Frontal cortex (tissue), 3 donors: ENCODE measurements at regions not wholly inside any gene's neighbourhood (a gene's known extent, or its start where the extent isn't known, plus 50 kb on each side); places are given as distances from the start of the nearest gene placed in this dataset.
A peak's percentile ranks its signal among the peaks of the same experiment; 100 is the strongest.
"Not testable (repeated sequence)": the region's sequence is repeated elsewhere in the genome, so short reads cannot be mapped to it uniquely, and the experiment has no call there.

Experiments used
- DNase-seq, 2 donors: peaks; one replicate each; pipeline ENCODE4 v3.0.0; 2012; ENCODE audit warnings: low spot score in 2 of 2
- FAIRE-seq: peaks from 2 replicates; lab custom pipeline; 2012; peaks lifted over from hg19 to GRCh38; lab: Jason Lieb, UNC
- donor health status: control.
- donor health status: control.
- donor health status: control.

- FAIRE-seq: no peak
- no peak for DNase-seq
Observed at GRCh38 chrX:36640232-36640631, 367.9 kb upstream of the FAM47C start.

GRCh38 chrX:36642052-36642451 is 366.1 kb upstream of the FAM47C start:
- FAIRE-seq (no peak), DNase-seq (no peak)

DNA sequence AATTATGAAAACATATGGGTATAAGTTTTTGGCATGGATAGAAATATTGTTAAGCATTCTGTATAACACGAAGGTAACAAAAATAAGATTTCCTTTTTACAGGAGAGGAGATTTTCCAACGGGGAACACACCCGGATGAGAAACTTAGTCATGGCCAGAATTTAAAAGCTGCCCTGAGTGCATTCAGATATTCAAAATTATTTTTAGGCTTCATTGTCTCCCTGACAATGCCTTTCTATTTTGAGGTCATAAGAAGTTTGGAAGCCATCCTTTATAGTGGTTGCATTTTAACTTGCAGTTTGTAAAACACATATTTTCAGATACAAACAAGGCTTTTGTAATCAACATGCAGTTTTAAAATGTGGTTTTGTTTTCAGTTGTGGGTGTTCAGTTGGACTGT is 357.5 kb upstream of the FAM47C start:
- FAIRE-seq (no peak), DNase-seq (no peak)

GRCh38 chrX:36683507-36683906 is 324.7 kb upstream of the FAM47C start:
- no peak for FAIRE-seq

DNA sequence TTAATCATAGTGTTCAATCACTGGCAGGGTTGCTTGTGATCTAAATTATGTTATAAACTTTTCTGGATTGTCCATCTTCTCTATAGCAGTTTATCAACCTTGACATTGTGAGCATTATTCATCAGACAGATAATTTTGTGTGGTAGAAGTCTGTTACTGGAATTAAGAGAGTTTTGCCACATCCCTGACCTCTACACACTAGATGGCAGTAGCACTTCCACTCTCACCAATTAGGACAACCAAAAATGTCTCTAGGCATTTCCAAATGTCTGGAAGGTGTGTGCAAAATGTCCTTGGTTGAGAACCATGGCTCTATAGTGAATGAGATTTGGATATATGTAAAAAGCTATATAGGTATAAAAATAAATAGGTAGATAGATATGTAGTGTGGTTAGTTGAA is 324.1 kb upstream of the FAM47C start:
- FAIRE-seq (no peak), DNase-seq (no peak)

More at GRCh38 chrX:36683507-36683906, 324.7 kb upstream of the FAM47C start:
- DNase-seq: no peak

DNA sequence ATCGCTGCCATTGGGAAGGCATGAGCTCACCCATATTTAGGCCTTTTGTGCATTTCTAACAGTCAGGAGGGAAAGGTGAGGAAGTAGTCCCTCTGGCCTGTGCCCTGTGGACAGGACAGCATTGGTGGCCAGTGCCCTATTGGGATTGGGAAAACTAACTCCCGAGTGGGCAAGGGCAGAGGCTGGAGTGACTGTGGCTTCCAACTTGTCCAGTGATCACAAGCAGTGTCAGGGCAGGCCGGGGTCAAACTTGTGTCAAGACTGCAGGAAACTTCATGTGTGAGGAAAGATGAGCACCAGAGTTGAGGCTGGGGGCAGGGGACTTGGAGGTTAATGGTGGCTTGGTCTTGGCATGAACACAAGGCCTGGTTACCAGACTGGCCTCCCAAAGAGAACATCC is 286.2 kb upstream of the FAM47C start:
- FAIRE-seq (no peak), DNase-seq (no peak)

- DNase-seq (no peak), FAIRE-seq (no peak)
Observed at GRCh38 chrX:36753602-36754001, 254.6 kb upstream of the FAM47C start.

GRCh38 chrX:36787752-36788151 is 220.4 kb upstream of the FAM47C start:
- DNase-seq: no peak
- no peak for FAIRE-seq

GRCh38 chrX:36803151-36803550 is 205.0 kb upstream of the FAM47C start:
- FAIRE-seq (no peak), DNase-seq (no peak)

DNA sequence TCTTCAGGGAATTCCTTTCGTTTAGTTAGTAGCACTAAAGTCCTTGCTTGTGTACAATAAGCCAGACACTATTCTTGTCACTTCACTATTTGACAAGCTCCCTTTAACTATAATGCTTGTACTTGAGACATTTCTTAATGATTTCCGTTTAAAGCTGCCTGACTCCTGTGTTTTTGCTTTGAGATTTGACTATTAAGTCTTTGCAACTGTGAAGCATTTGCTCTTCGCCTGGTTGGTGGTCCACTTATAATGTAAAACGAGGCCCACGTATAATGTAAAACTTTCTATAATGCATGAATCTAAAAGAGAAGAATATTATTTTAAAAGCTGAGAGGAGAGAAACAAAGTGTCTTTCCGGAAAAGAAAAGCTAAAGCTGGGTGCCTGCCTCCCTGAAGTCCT is 204.1 kb upstream of the FAM47C start:
- FAIRE-seq (no peak), DNase-seq (no peak)

DNA sequence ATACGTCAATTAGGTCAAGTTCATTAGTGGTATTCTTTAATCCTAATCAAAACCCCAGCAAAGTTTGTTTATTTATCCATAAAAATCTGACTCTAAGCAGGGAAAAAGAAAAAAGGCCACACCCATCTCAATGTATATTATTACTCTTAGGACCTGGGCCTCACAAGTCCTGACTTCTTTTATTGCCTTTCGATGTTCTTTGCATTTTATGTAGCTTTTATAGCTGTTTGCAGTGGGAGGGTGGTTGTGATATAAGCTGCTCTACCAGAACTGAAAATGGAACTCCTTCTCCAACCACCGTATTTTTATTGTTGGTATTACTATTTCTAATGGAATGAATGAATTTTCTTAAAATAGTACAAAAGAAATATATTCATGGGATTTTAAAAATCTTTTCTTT is 163.3 kb upstream of the FAM47C start:
- DNase-seq (no peak), FAIRE-seq (no peak)

- DNase-seq (no peak), FAIRE-seq (no peak)
Observed at GRCh38 chrX:36847496-36847895, 160.7 kb upstream of the FAM47C start.

DNA sequence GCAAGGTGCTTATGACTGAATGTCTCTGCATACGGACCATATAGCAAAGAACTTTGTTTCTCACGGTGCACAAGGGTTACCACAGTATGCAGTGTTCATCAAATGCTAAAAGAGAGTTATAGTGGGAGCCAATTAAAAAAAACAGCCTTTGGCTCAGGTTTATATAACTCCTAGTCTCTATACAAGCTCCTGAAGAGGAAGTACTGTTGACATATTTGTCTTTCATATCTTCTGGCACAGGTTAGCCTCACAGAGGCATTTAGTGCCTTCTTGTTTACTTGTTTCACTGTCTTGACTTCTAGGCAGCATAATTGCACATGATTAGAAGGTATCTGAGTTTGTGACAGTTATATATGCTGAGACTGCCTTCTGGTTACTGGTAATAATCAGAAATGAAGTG is 158.8 kb upstream of the FAM47C start:
- DNase-seq: no peak
- no peak for FAIRE-seq

GRCh38 chrX:36856849-36857248 is 151.3 kb upstream of the FAM47C start:
- DNase-seq (no peak), FAIRE-seq (no peak)

DNA sequence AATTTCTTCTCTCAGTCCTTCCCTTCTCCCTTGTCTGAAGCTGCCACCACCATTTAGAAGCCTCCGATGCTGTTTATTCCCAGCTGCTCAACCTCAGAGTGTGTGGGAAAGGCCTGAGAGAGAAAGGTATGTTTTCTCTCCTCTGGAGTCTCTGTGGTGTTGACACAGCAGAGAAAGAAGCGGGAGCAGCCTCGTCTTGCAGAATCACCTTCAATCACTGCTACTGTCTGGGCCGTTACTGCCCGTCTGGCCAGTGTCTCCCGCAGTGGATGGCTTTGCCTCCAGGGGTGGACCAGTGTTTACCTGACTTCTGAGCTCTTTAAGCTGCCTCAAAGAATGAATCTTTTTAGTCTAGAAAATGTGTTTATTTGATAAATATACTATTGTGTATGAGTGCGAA is 148.9 kb upstream of the FAM47C start:
- FAIRE-seq: no peak
- DNase-seq: no peak

DNA sequence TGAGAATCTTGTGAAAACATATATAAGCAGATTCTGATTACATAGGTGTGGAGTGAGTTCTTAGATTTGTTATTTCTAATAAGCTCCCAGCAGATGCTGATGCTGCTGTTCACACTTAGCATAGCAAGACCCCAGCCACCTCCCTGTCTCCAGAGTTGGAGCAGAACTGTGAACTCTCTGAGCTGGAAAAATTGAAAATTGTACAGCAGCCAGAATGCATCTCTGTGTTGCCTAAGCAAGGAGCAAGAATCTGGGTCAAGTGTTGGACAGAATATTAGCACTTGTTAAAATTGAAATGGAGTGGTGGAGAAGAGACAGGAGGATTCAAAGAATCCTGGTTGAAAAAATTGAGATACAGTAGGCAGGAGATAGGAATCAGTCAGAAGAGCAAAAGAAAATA is 146.6 kb upstream of the FAM47C start:
- DNase-seq (no peak), FAIRE-seq (no peak)

DNA sequence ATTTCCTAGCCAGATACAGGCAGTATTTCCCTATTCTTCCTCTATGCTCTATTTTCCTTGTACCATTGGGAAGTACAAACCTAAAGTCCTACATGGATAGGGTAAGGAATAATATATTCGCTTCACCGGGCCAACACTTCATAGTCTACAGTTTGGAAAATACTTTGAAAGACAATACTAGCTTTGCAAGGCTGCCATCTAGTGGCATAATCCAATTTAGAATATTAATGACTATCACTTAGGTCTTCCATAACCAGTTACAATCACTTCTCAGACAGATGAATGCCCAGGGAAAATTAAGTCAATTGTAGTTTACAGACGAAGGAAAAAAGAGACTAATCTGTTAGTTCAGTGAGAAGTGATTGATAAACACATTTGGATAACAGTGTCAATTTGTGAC is 141.0 kb upstream of the FAM47C start:
- FAIRE-seq: no peak
- peak in 1 of 2 donors; percentile 0 for DNase-seq

- FAIRE-seq (no peak), DNase-seq (no peak)
Observed at GRCh38 chrX:36868592-36868991, 139.6 kb upstream of the FAM47C start.

DNA sequence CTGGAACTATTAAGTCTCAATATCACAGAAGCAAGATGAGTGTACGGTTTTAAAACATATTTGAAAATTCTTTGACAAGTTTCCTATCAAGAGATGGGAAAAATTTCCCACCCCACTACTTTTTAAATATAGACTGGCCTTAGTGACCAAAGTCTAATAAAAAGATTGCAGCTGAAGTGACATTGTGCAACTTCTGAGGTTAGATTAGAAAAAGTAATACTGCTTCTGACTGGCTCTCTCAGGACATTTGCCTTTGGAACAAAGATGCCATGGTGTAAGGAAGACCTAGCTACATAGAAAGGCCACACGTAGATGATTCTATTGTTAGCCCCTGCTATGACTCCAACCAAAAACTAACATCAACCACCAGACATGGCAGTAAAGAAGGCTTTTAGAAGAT is 138.7 kb upstream of the FAM47C start:
- DNase-seq (no peak), FAIRE-seq (no peak)

DNA sequence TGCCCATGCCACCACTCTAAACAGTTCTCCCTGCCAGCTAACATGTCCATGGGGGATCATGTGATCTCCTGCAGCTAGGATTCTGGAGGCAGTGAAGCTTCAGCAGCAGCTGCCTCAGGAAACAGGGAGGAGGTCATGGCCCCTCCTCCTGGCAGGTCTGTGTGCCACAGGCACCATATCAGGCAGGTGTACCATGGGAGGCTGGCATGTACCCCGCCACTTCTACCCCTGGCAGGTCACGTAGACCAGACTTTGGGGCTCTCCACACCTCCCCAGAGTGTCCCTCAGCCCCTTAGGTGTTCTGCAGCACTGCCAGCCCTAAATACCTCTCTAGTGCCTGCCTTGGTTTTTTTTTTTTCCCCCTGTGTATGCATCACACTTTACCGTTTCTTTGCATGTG is 110.5 kb upstream of the FAM47C start:
- no peak for DNase-seq
- no peak for FAIRE-seq

- no peak for FAIRE-seq
Observed at GRCh38 chrX:36898301-36898700, 109.9 kb upstream of the FAM47C start.

GRCh38 chrX:36904561-36904960 is 103.6 kb upstream of the FAM47C start:
- DNase-seq, FAIRE-seq: not testable (repeated sequence)

More at GRCh38 chrX:36898301-36898700, 109.9 kb upstream of the FAM47C start:
- no peak for DNase-seq
